NCI-H82 (cell line): ENCODE measurements at regions not wholly inside any gene's neighbourhood (a gene's known extent, or its start where the extent isn't known, plus 50 kb on each side); places are given as distances from the start of the nearest gene placed in this dataset.
"Not testable (repeated sequence)": the region's sequence is repeated elsewhere in the genome, so short reads cannot be mapped to it uniquely, and the experiment has no call there.

Experiments
- DNase-seq: peaks from one replicate; lab custom pipeline; 2025; lab: John Stamatoyannopoulos, UW

DNA sequence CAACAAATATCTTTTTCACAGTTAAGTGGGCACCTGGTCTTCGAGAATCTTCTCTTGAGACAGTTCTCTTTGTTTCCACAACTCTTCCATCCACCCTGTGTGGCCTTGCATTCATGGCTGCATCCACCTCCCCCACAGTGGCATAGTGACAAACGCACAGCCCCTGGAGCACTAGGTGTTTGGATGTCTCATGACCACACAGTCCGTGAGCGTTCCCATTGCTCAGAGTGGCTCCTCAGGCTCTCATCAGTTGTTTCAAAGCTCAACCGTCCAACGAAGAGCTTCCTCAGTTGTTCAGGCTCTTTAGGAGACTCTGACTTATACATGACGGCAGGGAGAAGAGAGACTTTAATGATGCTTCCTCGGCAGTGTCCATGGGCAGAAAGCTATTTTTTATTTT lies 191.6 kb downstream of the CDRT15L2 start:
- no peak for DNase-seq

DNA sequence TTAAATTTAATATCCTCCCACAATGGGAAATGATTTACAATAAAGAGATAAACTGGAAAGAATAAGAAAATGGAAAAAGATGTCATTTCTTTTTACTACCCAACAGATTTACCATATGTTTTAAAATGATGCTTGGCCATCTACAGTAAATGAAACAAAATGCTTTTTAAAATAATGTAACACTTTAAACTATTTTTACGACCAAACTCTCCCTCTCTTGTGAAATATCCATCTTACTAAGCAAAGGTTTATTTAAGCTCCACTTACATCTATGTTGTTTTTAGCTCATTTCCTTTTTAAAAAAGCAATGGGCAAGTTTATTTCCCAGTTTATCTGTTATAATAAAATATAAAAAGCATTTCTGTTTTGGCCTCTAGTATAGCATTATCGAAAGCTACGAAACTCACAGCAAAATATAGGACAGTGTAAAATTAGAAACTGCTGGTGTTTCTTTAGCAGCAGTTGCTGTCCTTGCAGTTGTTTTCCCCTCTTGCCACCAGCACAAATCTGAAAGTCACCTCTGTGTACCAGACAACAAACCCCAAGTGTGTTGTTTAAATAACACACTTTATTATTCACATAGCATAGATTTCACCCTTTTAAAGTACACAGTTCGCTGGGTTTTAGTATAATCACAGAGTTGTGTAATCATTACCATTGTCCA lies 195.1 kb downstream of the CDRT15L2 start:
- no peak for DNase-seq

DNA sequence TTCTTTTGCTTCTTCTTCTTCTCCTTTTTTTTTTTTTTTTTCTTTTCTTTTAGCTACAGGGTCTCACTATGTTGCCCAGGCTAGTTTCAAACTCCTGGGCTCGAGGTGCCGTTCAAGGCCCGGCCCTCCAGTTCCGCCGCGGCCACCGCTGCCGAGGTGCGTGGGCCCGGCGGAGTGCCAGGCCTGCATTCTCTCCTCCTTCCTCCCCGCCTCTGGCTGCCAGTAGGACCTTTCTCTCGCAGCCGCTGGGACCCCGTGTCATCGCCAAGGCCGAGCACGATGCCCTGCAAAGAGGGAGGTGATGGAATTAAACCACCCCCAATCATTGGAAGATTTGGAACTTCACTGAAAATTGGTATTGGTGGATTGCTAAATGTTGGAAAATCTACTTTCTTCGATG lies 195.8 kb downstream of the CDRT15L2 start:
- no peak for DNase-seq

DNA sequence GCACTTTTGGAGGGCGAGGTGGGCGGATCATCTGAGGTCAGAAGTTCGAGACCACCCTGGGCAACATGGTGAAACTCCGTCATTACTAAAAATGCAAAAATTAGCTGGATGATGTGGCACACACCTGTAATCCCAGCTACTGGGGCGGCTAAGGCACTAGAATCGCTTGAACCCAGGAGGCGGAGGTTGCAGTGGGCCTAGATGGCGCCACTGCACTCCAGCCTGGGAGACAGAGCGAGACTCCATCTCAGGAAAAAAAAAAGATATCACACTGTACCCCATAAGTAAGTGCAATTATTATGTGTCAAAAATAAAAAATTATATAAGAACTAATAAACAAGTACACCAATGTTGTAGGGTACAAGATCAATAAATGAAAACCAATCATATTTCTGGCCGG lies 200.0 kb downstream of the CDRT15L2 start:
- no peak for DNase-seq

DNA sequence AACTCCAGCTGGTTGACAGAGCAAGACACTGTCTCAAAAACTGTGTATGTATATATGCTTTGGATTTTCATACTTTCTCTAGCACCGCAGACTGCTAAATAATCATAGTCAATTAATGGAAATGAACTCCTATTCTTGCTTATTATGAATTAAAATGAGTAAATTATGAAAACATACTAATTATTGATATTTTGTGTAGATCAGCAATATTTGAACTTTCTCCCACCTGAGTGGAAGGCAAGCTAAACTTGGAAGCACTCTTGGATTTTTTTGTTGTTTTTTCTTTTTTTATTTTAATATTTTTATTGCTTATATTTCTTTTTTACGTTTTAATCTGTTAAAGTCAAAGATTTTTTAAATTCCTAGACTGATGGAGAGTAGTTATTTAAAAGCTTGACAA lies 201.7 kb downstream of the CDRT15L2 start:
- no peak for DNase-seq

DNA sequence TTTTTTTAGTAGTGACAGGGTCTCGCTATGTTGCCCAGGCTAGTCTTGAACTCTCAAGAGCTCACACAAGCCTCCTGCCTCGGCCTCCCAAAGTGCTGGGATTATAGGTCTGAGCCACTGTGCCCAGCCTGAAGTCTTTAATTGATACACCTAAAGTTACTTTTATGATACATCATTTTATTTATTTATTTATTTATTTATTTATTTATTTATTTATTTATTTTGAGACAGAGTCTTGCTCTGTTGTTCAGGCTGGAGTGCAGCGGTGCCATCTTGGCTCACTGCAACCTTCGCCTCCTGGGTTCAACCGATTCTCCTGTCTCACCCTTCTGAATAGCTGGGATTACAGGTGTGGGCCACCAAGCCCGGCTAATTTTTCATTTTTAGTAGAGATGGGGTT lies 202.3 kb downstream of the CDRT15L2 start:
- DNase-seq = not testable (repeated sequence)

DNA sequence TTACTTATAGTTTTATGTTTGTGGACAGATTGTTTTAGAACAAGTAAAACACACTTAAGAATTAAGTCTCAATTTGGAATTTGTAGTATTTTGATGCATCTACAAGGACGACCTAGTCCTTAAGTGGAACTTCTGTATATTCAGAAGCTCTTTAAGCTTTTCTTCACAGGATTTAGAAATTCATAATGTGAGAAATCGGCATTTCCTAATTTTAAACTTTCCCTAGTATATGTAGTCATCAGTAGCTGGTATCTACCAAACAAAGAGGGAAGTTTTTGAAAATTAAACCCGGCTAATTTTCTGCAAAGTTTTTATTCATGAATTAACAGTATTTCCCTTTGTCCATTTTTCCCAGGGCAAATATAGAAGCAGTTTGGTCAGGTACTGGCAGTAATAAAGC lies 203.6 kb downstream of the CDRT15L2 start:
- DNase-seq = no peak

DNA sequence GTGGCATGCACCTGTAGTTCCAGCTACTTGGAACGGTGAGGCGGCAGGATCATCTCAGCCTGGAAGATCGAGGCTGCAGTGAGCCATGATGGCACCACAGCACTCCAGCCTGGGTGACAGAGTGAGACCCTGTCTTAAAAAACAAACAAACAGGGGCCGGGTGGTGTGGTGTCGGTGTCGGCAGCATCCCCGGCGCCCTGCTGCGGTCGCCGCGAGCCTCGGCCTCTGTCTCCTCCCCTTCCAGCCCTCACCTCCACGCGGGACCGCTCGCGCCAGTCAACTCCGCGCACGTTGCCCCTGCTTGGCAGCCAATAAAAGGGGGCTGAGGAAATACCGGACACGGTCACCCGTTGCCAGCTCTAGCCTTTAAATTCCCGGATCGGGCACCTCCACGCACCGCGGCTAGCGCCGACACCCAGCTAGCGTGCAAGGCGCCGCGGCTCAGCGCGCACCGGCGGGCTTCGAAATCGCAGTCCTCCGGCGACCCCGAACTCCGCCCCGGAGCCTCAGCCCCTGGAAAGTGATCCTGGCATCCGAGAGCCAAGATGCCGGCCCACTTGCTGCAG lies 204.7 kb downstream of the CDRT15L2 start:
- no peak for DNase-seq

DNA sequence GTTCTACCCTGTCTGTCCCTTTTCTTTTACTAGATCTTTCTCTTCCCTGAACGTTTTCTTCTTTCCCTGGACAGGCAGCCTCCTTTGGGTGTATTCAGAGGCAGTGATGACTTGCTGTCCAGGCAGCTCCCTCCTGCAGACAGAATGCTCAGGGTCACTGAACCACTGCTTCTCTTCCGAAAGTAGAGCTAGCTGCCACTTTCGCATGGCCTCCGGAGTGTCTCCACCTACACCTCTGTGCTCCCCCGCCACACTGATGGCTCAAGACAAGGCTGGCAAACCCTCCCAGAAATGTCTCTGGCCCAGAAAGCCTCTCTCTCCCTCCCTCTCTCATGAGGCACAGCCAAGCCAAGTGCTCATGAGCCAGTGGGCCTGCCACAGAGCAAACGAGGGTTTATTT lies 207.8 kb downstream of the CDRT15L2 start:
- DNase-seq = no peak

DNA sequence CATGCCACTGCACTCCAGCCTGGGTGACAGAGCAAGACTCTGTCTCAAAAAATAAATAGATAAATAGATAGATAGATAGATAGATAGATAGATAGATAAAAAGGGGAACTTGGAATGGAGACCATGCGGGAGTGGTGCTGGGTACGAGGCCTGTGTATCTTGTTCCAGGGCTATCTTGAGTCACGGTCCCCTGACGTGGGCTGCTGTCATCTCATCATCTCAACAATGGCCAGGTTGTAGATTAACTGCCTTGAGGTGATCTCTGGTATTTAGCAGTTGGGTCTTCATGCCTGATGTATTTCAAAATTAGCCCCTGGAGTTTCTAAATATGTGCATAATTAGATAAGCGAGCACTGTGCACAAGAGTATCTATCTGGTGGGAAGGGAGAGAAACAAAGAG lies 212.1 kb downstream of the CDRT15L2 start:
- no peak for DNase-seq

DNA sequence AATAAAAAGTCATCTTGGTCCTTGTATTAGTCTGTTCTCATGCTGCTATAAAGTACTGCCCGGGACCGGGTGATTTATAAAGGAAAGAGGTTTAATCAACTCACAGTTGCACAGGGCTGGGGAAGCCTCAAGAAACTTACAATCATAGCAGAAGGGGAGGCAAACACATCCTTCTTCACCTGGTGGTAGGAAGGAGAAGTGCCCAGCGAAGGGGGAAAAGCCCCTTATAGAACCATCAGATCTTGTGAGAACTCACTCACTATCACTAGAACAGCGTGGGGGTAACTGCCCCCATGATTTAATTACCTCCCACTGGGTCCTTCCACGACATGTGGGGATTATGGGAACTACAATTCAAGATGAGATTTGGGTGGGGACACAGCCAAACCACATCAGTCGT lies 215.0 kb downstream of the CDRT15L2 start:
- peak; percentile 44 for DNase-seq

DNA sequence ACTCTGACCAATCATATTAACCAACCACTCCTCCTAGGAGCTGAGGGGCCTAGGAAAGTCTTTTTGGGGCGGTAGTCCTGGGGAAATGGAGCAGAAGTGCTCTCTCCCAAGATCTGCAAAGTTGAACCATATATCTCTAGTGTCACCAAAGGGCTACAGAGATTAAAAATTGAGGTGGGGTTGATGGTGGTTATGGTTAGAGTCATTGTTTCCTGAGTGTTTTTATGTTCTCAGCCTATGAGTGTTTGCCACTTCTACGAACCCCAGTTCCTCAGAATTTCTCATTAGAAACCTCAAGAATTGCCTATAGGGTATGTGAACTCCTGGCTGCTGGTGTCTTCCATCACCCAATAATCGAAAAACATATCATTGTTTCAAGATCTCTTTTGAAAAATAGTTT lies 217.8 kb downstream of the CDRT15L2 start:
- no peak for DNase-seq

DNA sequence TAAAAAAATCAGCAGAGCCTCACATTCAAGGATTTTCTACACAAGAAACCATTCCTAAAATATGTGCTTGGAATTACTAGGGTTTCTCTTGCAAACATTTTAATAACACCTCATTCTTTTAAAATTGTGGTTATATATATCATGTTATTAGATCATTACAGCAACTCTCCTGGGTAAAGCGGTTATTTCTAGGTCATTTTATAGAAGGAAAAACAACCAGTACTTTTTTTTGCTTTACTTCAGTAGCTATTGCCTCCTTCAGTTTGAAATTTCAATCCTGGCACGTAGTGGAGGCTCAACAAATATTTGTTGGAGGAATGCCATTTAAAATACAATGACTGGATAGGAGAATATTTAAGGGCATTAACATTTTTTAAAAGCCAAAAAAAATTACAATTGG lies 220.6 kb downstream of the CDRT15L2 start:
- DNase-seq = no peak

DNA sequence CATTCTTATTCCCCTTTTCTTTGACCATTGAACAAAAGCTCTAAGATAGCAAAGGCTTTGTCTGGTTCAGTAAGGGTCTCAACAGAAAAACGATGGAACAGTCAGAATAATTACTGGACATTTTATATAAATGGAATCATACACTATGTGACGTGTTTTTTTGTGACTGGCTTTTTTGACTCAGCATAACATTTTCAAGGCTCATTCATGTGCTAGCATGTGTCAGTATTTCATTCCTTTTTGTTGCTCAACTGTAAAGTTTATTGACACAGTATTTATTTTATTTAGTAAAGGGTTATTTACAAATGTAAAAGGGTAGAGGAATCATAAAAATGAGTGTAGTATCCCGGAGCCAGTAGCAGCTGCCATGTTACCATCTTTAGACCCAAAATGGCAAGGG lies 226.2 kb downstream of the CDRT15L2 start:
- no peak for DNase-seq

DNA sequence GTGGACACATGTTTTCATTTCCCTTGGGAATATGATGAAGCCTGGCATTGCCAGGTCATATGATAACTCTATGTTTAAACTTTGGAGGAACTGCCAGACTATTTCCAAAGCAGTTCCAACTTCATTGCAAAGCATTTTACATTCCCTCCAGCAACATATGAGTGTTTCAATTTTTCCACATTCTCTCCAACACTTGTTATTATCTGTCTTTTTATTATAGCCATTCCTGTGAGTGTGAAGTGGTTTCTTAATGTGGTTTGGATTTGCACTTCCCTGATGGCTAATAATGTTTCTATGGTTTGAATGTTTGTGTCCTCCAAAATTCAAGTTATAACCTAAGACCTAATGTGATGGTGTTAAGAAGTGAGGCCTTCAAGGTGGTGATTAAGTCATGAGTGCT lies 228.0 kb downstream of the CDRT15L2 start:
- not testable (repeated sequence) for DNase-seq

DNA sequence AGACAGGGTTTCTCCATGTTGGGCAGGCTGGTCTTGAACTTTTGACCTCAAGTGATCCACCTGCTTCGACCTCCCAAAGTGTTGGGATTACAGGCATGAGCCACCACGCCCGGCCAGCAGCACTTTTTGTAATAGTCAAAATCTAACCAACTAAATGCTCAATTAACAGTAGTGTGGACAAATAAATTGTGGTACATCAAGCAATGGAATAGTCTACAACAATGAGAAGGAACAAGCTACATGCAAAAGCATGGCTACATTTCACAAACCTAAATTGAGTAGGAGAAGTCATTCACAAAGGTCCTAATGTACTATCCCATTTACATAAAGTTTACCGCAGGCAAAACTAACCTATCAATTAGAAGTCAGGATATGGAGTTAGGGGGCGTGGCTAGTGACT lies 227.4 kb downstream of the USP22 start:
- DNase-seq = not testable (repeated sequence)

DNA sequence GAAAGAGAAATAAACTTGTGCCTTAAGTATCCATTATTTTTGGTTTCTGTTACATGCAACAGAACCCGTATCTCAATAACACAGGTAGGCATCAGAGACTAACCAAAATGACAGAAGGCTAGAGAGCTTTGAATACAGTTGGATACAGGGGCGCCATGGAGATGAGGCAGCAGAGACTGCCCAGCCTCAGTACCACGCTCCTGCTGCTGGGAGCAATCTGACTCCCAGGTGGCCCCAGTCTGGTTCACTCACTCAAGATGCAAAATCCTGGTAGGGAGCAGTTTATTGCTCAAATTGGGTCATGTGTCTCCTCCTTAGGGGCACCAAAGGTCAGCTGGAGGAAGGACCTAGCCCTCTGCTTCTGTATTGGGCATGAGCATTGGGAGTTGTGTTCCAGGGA lies 218.9 kb downstream of the USP22 start:
- no peak for DNase-seq

DNA sequence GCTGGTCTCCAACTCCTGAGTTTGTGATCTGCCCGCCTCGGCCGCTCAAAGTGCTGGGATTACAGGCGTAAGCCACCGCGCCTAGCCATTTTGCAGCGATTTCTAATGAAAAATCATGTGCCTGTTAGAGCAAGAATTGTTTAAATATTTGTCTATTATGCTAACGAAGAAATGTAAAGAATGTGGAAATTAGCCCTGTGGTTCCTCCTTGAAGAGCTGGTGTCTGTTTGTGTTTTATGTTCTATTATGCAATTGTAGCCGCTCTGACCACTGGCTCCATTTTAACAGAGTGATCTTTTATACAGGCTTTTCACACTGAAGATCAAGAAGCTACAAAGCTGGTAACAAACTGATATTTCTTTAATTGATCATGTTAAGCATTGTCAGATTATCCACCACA lies 217.3 kb downstream of the USP22 start:
- no peak for DNase-seq

DNA sequence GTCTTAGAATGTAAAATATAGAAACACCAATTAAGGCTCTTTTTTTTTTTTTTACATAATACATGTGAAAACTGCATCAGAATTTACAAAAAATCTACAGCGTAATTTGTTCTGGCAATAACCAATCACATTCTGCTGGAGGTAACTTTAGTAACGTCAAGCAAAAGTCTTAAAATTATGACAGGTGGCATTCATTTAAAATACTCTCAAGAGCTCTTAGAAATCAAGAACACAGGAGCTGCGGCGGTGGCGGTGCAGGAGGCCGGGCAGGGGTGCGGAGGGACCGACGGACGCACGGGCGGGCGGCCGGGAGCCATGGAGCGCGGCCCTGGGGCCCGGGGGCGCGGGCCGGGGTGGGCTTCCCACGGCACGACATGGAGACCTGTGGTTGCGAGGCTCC lies 202.4 kb downstream of the USP22 start:
- DNase-seq = not testable (repeated sequence)

DNA sequence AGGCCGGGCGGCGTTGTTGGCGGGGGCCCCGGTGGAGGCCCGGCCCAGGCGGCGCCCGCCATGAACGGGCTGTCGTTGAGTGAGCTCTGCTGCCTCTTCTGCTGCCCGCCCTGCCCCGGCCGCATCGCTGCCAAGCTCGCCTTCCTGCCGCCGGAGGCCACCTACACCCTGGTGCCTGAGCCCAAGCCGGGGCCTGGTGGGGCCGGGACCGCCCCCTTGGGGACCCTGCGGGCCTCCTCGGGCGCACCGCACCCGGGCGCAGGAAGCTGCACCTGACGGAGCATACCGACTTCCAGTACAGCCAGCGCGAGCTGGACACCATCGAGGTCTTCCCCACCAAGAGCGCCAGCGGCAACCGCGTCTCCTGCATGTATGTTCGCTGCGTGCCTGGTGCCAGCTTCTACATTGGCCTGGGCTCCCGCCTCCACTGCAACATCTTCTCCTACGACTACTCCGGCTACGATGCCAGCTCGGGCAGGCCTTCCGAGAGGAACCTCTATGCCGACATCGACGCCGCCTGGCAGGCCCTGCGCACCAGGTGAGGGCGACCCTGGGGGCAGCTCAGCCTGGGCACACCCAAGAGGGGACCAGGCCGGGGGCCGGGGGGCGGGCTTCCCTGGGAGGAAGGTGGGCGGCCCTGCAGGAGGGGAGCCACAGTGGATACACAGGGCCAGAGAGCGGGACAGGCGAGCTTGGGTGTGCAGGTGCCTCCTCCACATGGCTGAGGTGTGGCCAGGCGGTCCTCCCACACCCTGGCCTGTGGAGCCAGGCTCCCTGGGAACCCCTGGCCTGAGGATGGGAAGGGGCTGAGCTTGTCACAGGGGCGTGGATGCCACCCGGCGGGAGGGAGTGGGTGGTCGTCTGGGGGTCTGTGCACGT lies 201.6 kb downstream of the USP22 start:
- not testable (repeated sequence) for DNase-seq

DNA sequence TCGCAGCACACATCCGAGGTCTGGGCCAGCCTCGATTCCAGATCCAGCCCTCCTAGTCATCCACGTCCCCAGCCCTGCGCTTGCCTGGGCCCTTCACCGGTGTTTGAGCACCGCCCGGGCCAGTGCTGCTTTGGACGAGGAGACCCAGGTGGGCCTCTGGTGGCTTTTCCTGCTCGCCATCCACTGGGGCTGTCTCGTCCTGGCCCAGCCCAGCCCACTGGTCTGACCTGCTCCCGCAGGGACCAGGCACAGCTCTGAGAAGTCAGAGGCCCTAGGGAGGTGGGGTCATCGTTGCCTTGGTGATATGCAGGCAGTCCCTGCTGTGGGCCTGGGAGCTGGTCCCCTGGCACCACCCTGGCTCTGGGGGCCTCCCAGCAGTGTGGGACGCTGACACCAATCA lies 200.8 kb downstream of the USP22 start:
- DNase-seq = not testable (repeated sequence)

DNA sequence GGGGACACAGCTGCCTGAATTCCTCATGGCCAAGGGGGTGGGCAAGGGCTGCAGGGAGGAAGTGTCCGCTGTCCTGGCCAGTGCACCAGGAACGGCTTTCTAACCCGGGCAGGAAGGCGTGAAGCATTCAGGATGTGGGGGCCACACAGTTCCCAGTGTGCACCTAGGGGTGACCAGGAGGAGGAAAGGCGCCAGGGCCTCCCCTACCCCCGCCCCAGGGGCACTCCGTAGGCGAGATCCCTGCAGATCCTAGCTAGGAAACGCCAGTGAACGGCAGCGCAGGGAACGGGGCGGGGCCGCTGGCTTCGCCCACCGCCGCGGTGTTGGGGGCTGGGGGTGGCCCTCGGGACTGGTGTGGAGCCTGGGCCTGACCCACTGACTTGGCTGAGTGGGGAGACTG lies 199.6 kb downstream of the USP22 start:
- DNase-seq = not testable (repeated sequence)
